Neural crest cell (in vitro differentiated cells): ENCODE measurements at regions not wholly inside any gene's neighbourhood (a gene's known extent, or its start where the extent isn't known, plus 50 kb on each side); places are given as distances from the start of the nearest gene placed in this dataset.
"Not testable (repeated sequence)": the region's sequence is repeated elsewhere in the genome, so short reads cannot be mapped to it uniquely, and the experiment has no call there.

Experiments
- DNase-seq: peaks from one replicate; pipeline ENCODE4 v3.0.0; 2021; ENCODE audit warnings: low read depth, mixed read lengths, low spot score
- H3K27ac Mint-ChIP-seq: one replicate; pipeline ENCODE4 v1.8.0; 2021; ENCODE audit warnings: mild to moderate bottlenecking, mixed read lengths; ENCODE audit not compliant: unreplicated experiment
- H3K27me3 Mint-ChIP-seq: 2 replicates; pipeline ENCODE4 v1.8.0; 2021; ENCODE audit warnings: low read depth, mild to moderate bottlenecking, mixed read lengths
- H3K36me3 Mint-ChIP-seq: 2 replicates; pipeline ENCODE4 v1.8.0; 2021; ENCODE audit warnings: low read depth, mild to moderate bottlenecking, mixed read lengths
- H3K4me1 Mint-ChIP-seq: 2 replicates; pipeline ENCODE4 v1.8.0; 2021; ENCODE audit warnings: mixed read lengths
- H3K4me3 Mint-ChIP-seq: one replicate; pipeline ENCODE4 v1.8.0; 2021; ENCODE audit warnings: mild to moderate bottlenecking, mixed read lengths
- H3K9me3 Mint-ChIP-seq: 2 replicates; pipeline ENCODE4 v1.8.0; 2021; ENCODE audit warnings: mixed read lengths
- CTCF ChIP-seq: fragments of 200-600 bp; sonication (generic); conservative IDR thresholded peaks from 2 replicates; pipeline ENCODE4 v1.5.0; 2021; ENCODE audit warnings: antibody characterized with exemption, mild to moderate bottlenecking

DNA sequence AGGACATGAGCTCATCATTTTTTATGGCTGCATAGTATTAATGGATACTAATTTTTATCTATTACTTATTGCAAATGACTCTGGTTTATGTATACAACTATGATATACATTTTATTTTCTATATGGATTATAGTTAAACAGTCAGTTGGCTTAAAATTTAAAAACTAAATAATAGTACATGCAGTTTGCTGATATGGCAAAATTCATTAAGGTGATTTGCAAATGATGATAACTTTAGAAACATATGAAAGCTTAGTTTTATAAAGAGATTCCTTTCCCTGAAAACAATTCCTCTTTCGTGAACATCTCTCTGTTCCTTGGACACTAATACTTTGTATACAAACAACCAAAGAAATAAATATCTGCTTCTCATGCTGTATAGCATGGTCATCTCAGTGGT lies 165.5 kb upstream of the SEMA3E start:
- Mint-ChIP-seq H3K4me1 (no peaks in the 10 kb centered on the region), H3K27me3 (no peaks in the 10 kb centered on the region), H3K9me3 (no peaks in the 10 kb centered on the region), H3K36me3 (no peaks in the 10 kb centered on the region), H3K4me3 (no peak overlapping the region), H3K27ac (no peak overlapping the region)
- no peak for TF ChIP-seq CTCF
- DNase-seq: no peak

- H3K36me3 Mint-ChIP-seq, DNase-seq, H3K9me3 Mint-ChIP-seq, H3K4me1 Mint-ChIP-seq, H3K27me3 Mint-ChIP-seq, H3K4me3 Mint-ChIP-seq, H3K27ac Mint-ChIP-seq: not testable (repeated sequence)
Observed at GRCh38 chr7:83812563-83812962, 163.6 kb upstream of the SEMA3E start.

- no peak for DNase-seq
- no peak overlapping the region for H3K4me3 Mint-ChIP-seq
- H3K4me1 Mint-ChIP-seq: peaks cover 4% of the 10 kb centered on the region
- H3K27ac Mint-ChIP-seq: no peak overlapping the region
- H3K9me3 Mint-ChIP-seq: no peaks in the 10 kb centered on the region
- no peaks in the 10 kb centered on the region for H3K36me3 Mint-ChIP-seq
- no peak for TF ChIP-seq CTCF
- no peaks in the 10 kb centered on the region for H3K27me3 Mint-ChIP-seq
Observed at GRCh38 chr7:83808982-83809381, 160.0 kb upstream of the SEMA3E start.

GRCh38 chr7:83807774-83808173 lies 158.8 kb upstream of the SEMA3E start:
- H3K27ac Mint-ChIP-seq: no peak overlapping the region
- H3K4me1 Mint-ChIP-seq: peaks cover 4% of the 10 kb centered on the region
- no peak overlapping the region for H3K4me3 Mint-ChIP-seq
- H3K9me3 Mint-ChIP-seq: no peaks in the 10 kb centered on the region
- no peaks in the 10 kb centered on the region for H3K27me3 Mint-ChIP-seq
- H3K36me3 Mint-ChIP-seq: no peaks in the 10 kb centered on the region
- no peak for DNase-seq
- no peak for TF ChIP-seq CTCF

GRCh38 chr7:83806538-83806937 lies 157.6 kb upstream of the SEMA3E start:
- TF ChIP-seq CTCF: no peak
- Mint-ChIP-seq H3K9me3 (no peaks in the 10 kb centered on the region), H3K4me3 (no peak overlapping the region), H3K4me1 (peaks cover 4% of the 10 kb centered on the region), H3K27ac (no peak overlapping the region), H3K27me3 (no peaks in the 10 kb centered on the region), H3K36me3 (no peaks in the 10 kb centered on the region)
- DNase-seq: no peak

GRCh38 chr7:83799333-83799732 lies 150.4 kb upstream of the SEMA3E start:
- no peaks in the 10 kb centered on the region for H3K9me3 Mint-ChIP-seq
- no peak overlapping the region for H3K4me3 Mint-ChIP-seq
- no peak overlapping the region for H3K27ac Mint-ChIP-seq
- no peaks in the 10 kb centered on the region for H3K27me3 Mint-ChIP-seq
- no peaks in the 10 kb centered on the region for H3K4me1 Mint-ChIP-seq
- TF ChIP-seq CTCF: no peak
- no peak for DNase-seq
- H3K36me3 Mint-ChIP-seq: no peaks in the 10 kb centered on the region
